Fibroblast of the aortic adventitia (primary cell): ENCODE measurements at regions not wholly inside any gene's neighbourhood (a gene's known extent, or its start where the extent isn't known, plus 50 kb on each side); places are given as distances from the start of the nearest gene placed in this dataset.
"Not testable (repeated sequence)": the region's sequence is repeated elsewhere in the genome, so short reads cannot be mapped to it uniquely, and the experiment has no call there.

Experiments
- DNase-seq: peaks from one replicate; pipeline ENCODE4 v3.0.0-alpha.2; 2010; ENCODE audit warnings: low read depth
- H3K4me3 ChIP-seq: 2 replicates; pipeline ENCODE4 v1.5.1; 2011; ENCODE audit warnings: low read depth, mild to moderate bottlenecking, control low read depth, low read length, moderate library complexity
- CTCF ChIP-seq: IDR thresholded peaks from 2 replicates; pipeline ENCODE4 v1.5.1; 2011; ENCODE audit warnings: mild to moderate bottlenecking, low read length, control low read depth, inconsistent platforms; ENCODE audit not compliant: insufficient read depth

- H3K4me3 ChIP-seq = no peak overlapping the region
- peak; percentile 21 for DNase-seq
- no peak for TF ChIP-seq CTCF
These were observed 469.8 kb upstream of the FLRT2 start for GRCh38 chr14:85060121-85060520.

DNA sequence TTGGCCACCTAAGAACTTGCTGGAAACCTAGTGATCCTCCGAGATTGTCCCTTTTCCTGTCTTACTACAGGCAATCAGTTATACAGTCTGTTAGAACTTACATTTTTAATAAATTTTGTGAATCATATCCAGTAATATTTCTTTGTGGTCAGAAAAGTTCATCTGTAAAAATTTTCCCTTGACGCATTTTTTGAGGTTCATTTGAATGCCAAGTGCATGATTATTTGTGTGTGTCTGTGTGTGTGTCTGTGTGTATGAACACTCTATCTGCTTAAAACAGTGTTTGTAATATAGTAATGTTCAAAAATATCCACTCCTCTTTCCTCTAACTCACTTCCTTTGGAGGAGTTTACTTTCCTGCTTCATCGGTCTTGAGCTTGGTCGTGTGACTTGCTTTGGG lies 468.7 kb upstream of the FLRT2 start:
- no peak for DNase-seq

DNA sequence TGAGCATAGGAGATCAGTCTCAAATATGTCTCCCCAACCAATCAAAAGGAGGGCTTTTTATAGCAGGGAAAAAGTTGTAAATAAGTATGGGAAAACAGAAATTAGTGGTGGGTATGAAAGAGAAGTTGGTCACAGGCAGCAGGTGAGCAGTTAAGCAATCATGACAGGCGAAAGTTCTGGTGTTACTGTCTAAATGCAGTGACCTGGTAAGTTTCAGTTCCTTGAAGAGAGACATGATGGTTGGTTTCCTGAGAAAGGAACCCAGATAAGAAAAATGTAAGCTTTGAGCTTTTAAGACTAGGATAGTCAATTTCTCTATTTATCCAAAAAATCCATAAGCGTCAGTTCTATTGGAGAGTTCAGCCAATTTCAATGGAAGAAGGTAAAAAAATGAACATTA lies 466.2 kb upstream of the FLRT2 start:
- no peak for DNase-seq
- no peak for TF ChIP-seq CTCF
- no peak overlapping the region for H3K4me3 ChIP-seq

More for the DNA sequence above, 468.7 kb upstream of the FLRT2 start:
- H3K4me3 ChIP-seq = no peak overlapping the region
- TF ChIP-seq CTCF = no peak

DNA sequence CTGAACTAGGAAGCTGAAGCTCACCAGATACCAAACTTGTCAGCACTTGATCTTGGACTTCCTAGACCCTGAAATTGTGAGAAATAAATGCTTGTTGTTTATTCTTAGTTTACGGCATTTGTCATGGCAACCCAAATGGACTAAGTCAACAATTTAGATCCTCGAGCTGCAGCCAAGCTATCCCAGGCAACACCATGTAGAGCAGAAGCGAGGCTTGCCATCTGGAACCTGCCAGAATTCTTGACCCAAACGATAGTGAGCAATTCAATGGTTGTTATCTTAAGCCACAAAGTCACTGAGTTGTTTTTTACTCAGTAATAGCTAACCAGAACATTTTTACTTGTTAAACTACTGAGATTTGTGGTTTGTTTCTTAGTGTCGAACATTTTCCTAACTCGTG lies 458.5 kb upstream of the FLRT2 start:
- H3K4me3 ChIP-seq = no peak overlapping the region
- no peak for DNase-seq
- no peak for TF ChIP-seq CTCF

DNA sequence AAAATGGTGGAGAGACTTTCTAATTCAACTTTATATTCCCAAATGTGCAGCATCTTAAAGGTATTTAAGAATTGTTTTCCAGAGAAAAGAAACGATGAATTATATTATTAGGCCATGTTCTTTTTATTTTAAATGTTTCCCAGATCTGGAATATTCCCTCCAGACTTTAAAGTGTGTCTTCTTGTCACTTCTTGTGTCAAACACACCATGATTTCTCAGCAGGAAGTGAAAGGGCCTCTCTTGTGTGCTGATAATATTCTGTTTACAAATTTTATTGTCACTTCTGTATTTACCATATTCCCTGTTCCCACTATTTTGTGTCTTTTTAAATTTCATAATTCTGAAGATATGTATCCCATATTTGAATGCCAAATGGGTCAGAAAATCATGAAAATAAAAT lies 455.0 kb upstream of the FLRT2 start:
- DNase-seq = no peak
- no peak for TF ChIP-seq CTCF
- no peak overlapping the region for H3K4me3 ChIP-seq

GRCh38 chr14:85075694-85076476 lies 454.1 kb upstream of the FLRT2 start:
- H3K4me3 ChIP-seq = no peak overlapping the region
- no peak for DNase-seq
- TF ChIP-seq CTCF = no peak

- H3K4me3 ChIP-seq, DNase-seq: not testable (repeated sequence)
These were observed 452.2 kb upstream of the FLRT2 start for GRCh38 chr14:85077716-85078115.
